Heart left ventricle (tissue), 16 donors: ENCODE measurements at regions not wholly inside any gene's neighbourhood (a gene's known extent, or its start where the extent isn't known, plus 50 kb on each side); places are given as distances from the start of the nearest gene placed in this dataset.

Experiments used
- ATAC-seq, 4 donors: fragments of 200-7000 bp; cut with Tn5 transposase; one replicate each; pipeline ENCODE4 v1.9.1; 2020 to 2022; ENCODE audit warnings: moderate library complexity in 4 of 4, mild to moderate bottlenecking in 3 of 4, moderate number of reproducible peaks in 1 of 4
- DNase-seq, 5 donors: peaks; one replicate each; pipeline ENCODE4 v3.0.0-alpha.2; 2020
- H3K27ac ChIP-seq, 12 donors: fragments of 200-600 bp; sonication (generic) in 4 of 12; one replicate each; pipeline versions ENCODE4 v1.5.0 to v1.8.0; 2016 to 2022; ENCODE audit warnings: mild to moderate bottlenecking in 2 of 12
- H3K27me3 ChIP-seq, 9 donors: fragments of 200-600 bp; sonication (generic) in 2 of 9; one replicate each; pipeline versions ENCODE4 v1.5.1 to v1.8.0; 2016 to 2022; ENCODE audit warnings: mild to moderate bottlenecking in 3 of 9
- H3K36me3 ChIP-seq, 9 donors: fragments of 200-600 bp; sonication (generic) in 2 of 9; one replicate each; pipeline versions ENCODE4 v1.5.0 to v1.8.0; 2018 to 2022; ENCODE audit warnings: mild to moderate bottlenecking in 2 of 9
- H3K4me1 ChIP-seq, 12 donors: fragments of 200-600 bp; sonication (generic) in 4 of 12; one replicate each; pipeline versions ENCODE4 v1.5.0 to v1.8.0; 2016 to 2022; ENCODE audit warnings: mild to moderate bottlenecking in 3 of 12
- H3K4me3 ChIP-seq, 12 donors: fragments of 200-600 bp; sonication (generic) in 4 of 12; one replicate each; pipeline versions ENCODE4 v1.5.0 to v1.8.0; 2017 to 2022; ENCODE audit warnings: mild to moderate bottlenecking in 9 of 12, moderate library complexity in 4 of 12
- H3K9me3 ChIP-seq, 12 donors: fragments of 200-600 bp; sonication (generic) in 4 of 12; one replicate each; pipeline versions ENCODE4 v1.5.0 to v1.8.0; 2016 to 2022; ENCODE audit warnings: mild to moderate bottlenecking in 1 of 12
- CTCF ChIP-seq, 12 donors: fragments of 200-600 bp; sonication (generic) in 4 of 12; IDR thresholded peaks; one replicate each; pipeline versions ENCODE4 v1.5.0 to v1.8.0; 2018 to 2022; ENCODE audit warnings: antibody characterized with exemption in 12 of 12, mild to moderate bottlenecking in 5 of 12
- POLR2A ChIP-seq, 2 donors: fragments of 450-650 bp; IDR thresholded peaks; one replicate each; pipeline ENCODE4 v1.6.1; 2017; ENCODE audit warnings: antibody characterized with exemption in 2 of 2, mild to moderate bottlenecking in 2 of 2, moderate library complexity in 2 of 2
- WGBS, 4 donors: extraction: QIAGEN DNeasy Blood & Tissue Kit in 2 of 4; methylation state at CpG; one replicate each; pipeline versions ENCODE4 v1.1.5 to v1.1.7; 2013 to 2018; 5-methylcytosine and 5-hydroxymethylcytosine counted together
- intact Hi-C, 10 donors: fragments of 100-400 bp; cut with DNase I; formaldehyde crosslinking; loops; one replicate each; pipeline versions ENCODE4 v1.11.1 to v1.14.2; 2022
- donor health status: ischemic (EF 13 %, LVEDD 7.1; RV severe dilation, severe dysfunction).
- donor health status: healthy with polysubstance abuse.
- donor health status: DM: no; HTN: yes; CAD: no.
- donor health status: DM: no; HTN: no; CAD: no.
- donor health status: ischemic (EF 25% LVEDD 6.9; RV normal size, moderate dysfunction).
- donor health status: ischemic (EF 25% LVEDD 5.7; RV mildly dilated, moderate dysfunction).
- donor health status: healthy.
- donor health status: DM: yes; HTN: yes; CAD: no.
- donor health status: ischemic (EF 35%, LVEDD 5.7; RV mildly dilated, moderate dysfunction).
- donor health status: nonischemic (EF 11% LVEDD 7.7; RV severe dilation, severe dysfunction).
- donor health status: DM: yes; HTN: yes; CAD: no.
- donor health status: PGD.
- donor health status: ischemic (EF 29% LVEDD 5.4; RV normal size, mild dysfunction).
- donor health status: nonischemic (EF 23%, LVEDD 6.1; RV moderate dilation, normal function).

- Histone ChIP-seq H3K27me3 (no peaks in the 10 kb centered on the region), H3K36me3 (no peaks in the 10 kb centered on the region), H3K27ac (no peak overlapping the region), H3K4me1 (no peaks in the 10 kb centered on the region), H3K4me3 (no peak overlapping the region), H3K9me3 (peaks cover 0 to 24% (median 9%) of the 10 kb centered on the region in 12 donors)
- TF ChIP-seq CTCF (IDR thresholded peaks at IDR 0.05) (no peak), POLR2A (IDR thresholded peaks at IDR 0.05) (no peak)
- ATAC-seq: no peak
- intact Hi-C loops: no loop called here
- 76 to 83% (median 78%) methylated on average over 4 of the region's 4 CpGs for WGBS, 4 donors
- DNase-seq: no peak
Observed at GRCh38 chr7:34382166-34382893, 275.7 kb upstream of the NPSR1 start.

GRCh38 chr7:34385384-34385783 is 272.6 kb upstream of the NPSR1 start:
- Histone ChIP-seq H3K27ac (no peak overlapping the region), H3K27me3 (no peaks in the 10 kb centered on the region), H3K36me3 (no peaks in the 10 kb centered on the region), H3K9me3 (peaks cover 0 to 24% (median 9%) of the 10 kb centered on the region in 12 donors), H3K4me3 (no peak overlapping the region), H3K4me1 (no peaks in the 10 kb centered on the region)
- ATAC-seq (no peak), DNase-seq (no peak)
- TF ChIP-seq POLR2A (IDR thresholded peaks at IDR 0.05) (no peak), CTCF (IDR thresholded peaks at IDR 0.05) (no peak)
- intact Hi-C loops: no loop called here
- 36 to 38% (median 37%) methylated on average over 1 of the region's 1 CpG for WGBS, 4 donors

GRCh38 chr7:34389332-34390078 is 268.5 kb upstream of the NPSR1 start:
- 75 to 90% (median 86%) methylated on average over 7 of the region's 7 CpGs for WGBS, 4 donors
- TF ChIP-seq CTCF (IDR thresholded peaks at IDR 0.05): no peak
- no peak for TF ChIP-seq POLR2A (IDR thresholded peaks at IDR 0.05)
- Histone ChIP-seq H3K36me3 (no peaks in the 10 kb centered on the region), H3K9me3 (no peaks in the 10 kb centered on the region), H3K4me1 (no peaks in the 10 kb centered on the region), H3K4me3 (no peak overlapping the region), H3K27ac (no peak overlapping the region), H3K27me3 (no peaks in the 10 kb centered on the region)
- ATAC-seq: no peak
- intact Hi-C loops: no loop called here
- no peak for DNase-seq

GRCh38 chr7:34390103-34390502 is 267.9 kb upstream of the NPSR1 start:
- Histone ChIP-seq H3K27me3 (no peaks in the 10 kb centered on the region), H3K36me3 (no peaks in the 10 kb centered on the region), H3K4me3 (no peak overlapping the region), H3K9me3 (no peaks in the 10 kb centered on the region), H3K4me1 (no peaks in the 10 kb centered on the region), H3K27ac (no peak overlapping the region)
- WGBS, 4 donors: 69 to 90% (median 77%) methylated on average over 1 of the region's 1 CpG
- TF ChIP-seq CTCF (IDR thresholded peaks at IDR 0.05) (no peak), POLR2A (IDR thresholded peaks at IDR 0.05) (no peak)
- ATAC-seq (no peak), DNase-seq (no peak)
- intact Hi-C loops: no loop called here
